SK-N-SH (cell line): ENCODE measurements at regions not wholly inside any gene's neighbourhood (a gene's known extent, or its start where the extent isn't known, plus 50 kb on each side); places are given as distances from the start of the nearest gene placed in this dataset.
A peak's percentile ranks its signal among the peaks of the same experiment; 100 is the strongest.

Experiments used
- CTCF ChIP-seq: fragments of 200-600 bp; sonication (generic); IDR thresholded peaks from 2 replicates; pipeline ENCODE4 v1.6.1; 2017; ENCODE audit warnings: antibody characterized with exemption, mild to moderate bottlenecking, moderate library complexity
- EZH2phosphoT487 ChIP-seq: fragments of 200-600 bp; sonication (generic); IDR thresholded peaks from 2 replicates; pipeline ENCODE4 v1.6.1; 2017; ENCODE audit warnings: low read depth, mixed run types, mild to moderate bottlenecking, antibody characterized with exemption, moderate library complexity, borderline replicate concordance
- MXI1 ChIP-seq: IDR thresholded peaks from 2 replicates; pipeline ENCODE4 v1.6.1; 2012; ENCODE audit warnings: mild to moderate bottlenecking, low read depth, low read length, improper control_type of control experiment
- NFIC ChIP-seq: IDR thresholded peaks from 2 replicates; pipeline ENCODE4 v1.4.0; 2012; ENCODE audit warnings: borderline replicate concordance
- POLR2AphosphoS5 ChIP-seq: IDR thresholded peaks from 2 replicates; pipeline ENCODE4 v1.6.1; 2012; ENCODE audit warnings: low read depth, low read length
- SIN3A ChIP-seq: IDR thresholded peaks from 2 replicates; pipeline ENCODE4 v1.6.1; 2012; ENCODE audit warnings: low read depth, mild to moderate bottlenecking, low read length, moderate library complexity, borderline replicate concordance
- TAF1 ChIP-seq: IDR thresholded peaks from 2 replicates; pipeline ENCODE4 v1.6.1; 2012; ENCODE audit warnings: low read depth, mild to moderate bottlenecking, low read length, moderate library complexity, borderline replicate concordance
- TCF12 ChIP-seq: IDR thresholded peaks from 2 replicates; pipeline ENCODE4 v1.4.0; 2012
- TF ChIP-seq, protein P1 (sequence below): IDR thresholded peaks from 2 replicates; pipeline ENCODE4; 2012
- TF ChIP-seq, protein P2 (sequence below): IDR thresholded peaks from 2 replicates; pipeline ENCODE4 v1.4.0; 2012; ENCODE audit warnings: low read depth

DNA sequence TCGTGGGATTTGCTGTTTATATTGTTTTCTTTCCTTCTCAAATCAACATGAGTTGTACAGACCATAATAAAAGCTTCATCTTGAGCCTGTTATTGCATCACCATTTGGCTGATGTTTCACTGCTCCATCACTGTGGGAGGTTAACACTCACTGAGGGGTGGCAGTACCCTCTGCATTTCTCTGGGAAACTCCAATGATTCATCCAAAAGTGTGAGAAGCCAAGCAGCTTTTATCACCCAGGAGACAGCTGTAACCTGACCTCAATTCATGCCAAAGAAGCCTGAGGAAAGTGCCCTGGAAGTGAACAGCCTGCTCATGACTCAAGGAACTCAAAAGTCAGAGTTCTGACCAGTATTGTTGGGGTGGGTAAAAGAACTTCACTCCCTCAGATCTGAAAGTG, 84.1 kb downstream of the GPR88 start:
- TF ChIP-seq TAF1 = no peak
- no peak for TF ChIP-seq EZH2phosphoT487
- TF ChIP-seq CTCF = no peak
- TF ChIP-seq, protein P1, sequence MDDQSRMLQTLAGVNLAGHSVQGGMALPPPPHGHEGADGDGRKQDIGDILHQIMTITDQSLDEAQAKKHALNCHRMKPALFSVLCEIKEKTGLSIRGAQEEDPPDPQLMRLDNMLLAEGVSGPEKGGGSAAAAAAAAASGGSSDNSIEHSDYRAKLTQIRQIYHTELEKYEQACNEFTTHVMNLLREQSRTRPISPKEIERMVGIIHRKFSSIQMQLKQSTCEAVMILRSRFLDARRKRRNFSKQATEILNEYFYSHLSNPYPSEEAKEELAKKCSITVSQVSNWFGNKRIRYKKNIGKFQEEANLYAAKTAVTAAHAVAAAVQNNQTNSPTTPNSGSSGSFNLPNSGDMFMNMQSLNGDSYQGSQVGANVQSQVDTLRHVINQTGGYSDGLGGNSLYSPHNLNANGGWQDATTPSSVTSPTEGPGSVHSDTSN = peak; percentile 90
- TF ChIP-seq MXI1 = no peak
- TF ChIP-seq POLR2AphosphoS5 = peak; percentile 75; the same call in 1 of the 2 replicates
- peak; percentile 92 for TF ChIP-seq TCF12
- TF ChIP-seq, protein P2, sequence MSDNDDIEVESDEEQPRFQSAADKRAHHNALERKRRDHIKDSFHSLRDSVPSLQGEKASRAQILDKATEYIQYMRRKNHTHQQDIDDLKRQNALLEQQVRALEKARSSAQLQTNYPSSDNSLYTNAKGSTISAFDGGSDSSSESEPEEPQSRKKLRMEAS = peak; percentile 87
- TF ChIP-seq NFIC = peak; percentile 95
- 0 out of 2 replicates have a peak, but pooled peaks have one; percentile 47 for TF ChIP-seq SIN3A
